Fibroblast of pulmonary artery (primary cell): ENCODE measurements at regions not wholly inside any gene's neighbourhood (a gene's known extent, or its start where the extent isn't known, plus 50 kb on each side); places are given as distances from the start of the nearest gene placed in this dataset.

ENCODE experiments used
- DNase-seq: peaks from one replicate; pipeline ENCODE4 v3.0.0-alpha.2; 2010; ENCODE audit warnings: low read depth
- H3K4me3 ChIP-seq: replicated peaks from 2 replicates; pipeline ENCODE4 v1.5.1; 2011; ENCODE audit warnings: low read depth, mild to moderate bottlenecking, control low read depth, low read length, moderate library complexity
- CTCF ChIP-seq: IDR thresholded peaks from 2 replicates; pipeline ENCODE4 v1.5.1; 2011; ENCODE audit warnings: mild to moderate bottlenecking, control low read depth, low read length, inconsistent platforms; ENCODE audit errors: missing control alignments

- H3K4me3 ChIP-seq: no peak overlapping the region
- TF ChIP-seq CTCF: no peak
- no peak for DNase-seq
These were observed 74.4 kb upstream of the PRR5 start for GRCh38 chr22:44627521-44628139.

- H3K4me3 ChIP-seq: no peak overlapping the region
- peak; percentile 87 for TF ChIP-seq CTCF
- peak; percentile 63 for DNase-seq
These were observed 75.9 kb upstream of the PRR5 start for GRCh38 chr22:44625981-44626687.

- TF ChIP-seq CTCF: no peak
- DNase-seq: no peak
- H3K4me3 ChIP-seq: no peak overlapping the region
These were observed 76.6 kb upstream of the PRR5 start for GRCh38 chr22:44625421-44625760.

- H3K4me3 ChIP-seq: no peak overlapping the region
- TF ChIP-seq CTCF: no peak
- DNase-seq: no peak
These were observed 77.1 kb upstream of the PRR5 start for GRCh38 chr22:44624689-44625420.

GRCh38 chr22:44623771-44624510 lies 78.1 kb upstream of the PRR5 start:
- peak; percentile 60 for TF ChIP-seq CTCF
- no peak overlapping the region for H3K4me3 ChIP-seq
- DNase-seq: peak; percentile 50

GRCh38 chr22:44622679-44623078 lies 79.3 kb upstream of the PRR5 start:
- DNase-seq: no peak
- no peak overlapping the region for H3K4me3 ChIP-seq
- no peak for TF ChIP-seq CTCF
